GM23248 (cell line): ENCODE measurements at regions not wholly inside any gene's neighbourhood (a gene's known extent, or its start where the extent isn't known, plus 50 kb on each side); places are given as distances from the start of the nearest gene placed in this dataset.

Experiments used
- DNase-seq: peaks from one replicate; pipeline ENCODE4 v3.0.0-alpha.2; 2015
- H2AFZ ChIP-seq: fragments of 200-600 bp; sonication (generic); 2 replicates; pipeline ENCODE4 v1.6.1; 2016; ENCODE audit warnings: antibody characterized with exemption
- H3F3A ChIP-seq: fragments of 200-600 bp; sonication (generic); 2 replicates; pipeline ENCODE4 v1.6.1; 2016; ENCODE audit warnings: mild to moderate bottlenecking, antibody characterized with exemption, mixed run types; ENCODE audit not compliant: insufficient read depth
- H3K27ac ChIP-seq: fragments of 200-600 bp; sonication (generic); 2 replicates; pipeline ENCODE4 v1.5.1; 2016; ENCODE audit warnings: mild to moderate bottlenecking
- H3K27me3 ChIP-seq: fragments of 200-600 bp; sonication (generic); replicated peaks from 2 replicates; pipeline ENCODE4 v1.6.1; 2016; ENCODE audit warnings: mild to moderate bottlenecking; ENCODE audit not compliant: insufficient read depth
- H3K36me3 ChIP-seq: fragments of 200-600 bp; sonication (generic); 2 replicates; pipeline ENCODE4 v1.6.1; 2016; ENCODE audit warnings: low read depth, mild to moderate bottlenecking
- H3K4me1 ChIP-seq: fragments of 200-600 bp; sonication (generic); 2 replicates; pipeline ENCODE4 v1.6.1; 2016; ENCODE audit warnings: mild to moderate bottlenecking; ENCODE audit not compliant: insufficient read depth
- H3K4me2 ChIP-seq: fragments of 200-600 bp; sonication (generic); one replicate; pipeline ENCODE4 v1.6.1; 2016; ENCODE audit warnings: mild to moderate bottlenecking; ENCODE audit not compliant: unreplicated experiment
- H3K4me3 ChIP-seq: fragments of 200-600 bp; sonication (generic); 2 replicates; pipeline ENCODE4 v1.5.1; 2016; ENCODE audit warnings: mild to moderate bottlenecking
- H3K79me2 ChIP-seq: fragments of 200-600 bp; sonication (generic); 2 replicates; pipeline ENCODE4 v1.6.1; 2016; ENCODE audit warnings: mild to moderate bottlenecking; ENCODE audit not compliant: insufficient read depth
- H3K9ac ChIP-seq: fragments of 200-600 bp; sonication (generic); 2 replicates; pipeline ENCODE4 v1.6.1; 2016; ENCODE audit warnings: mild to moderate bottlenecking
- H3K9me2 ChIP-seq: fragments of 200-600 bp; sonication (generic); 2 replicates; pipeline ENCODE4 v1.6.1; 2016; ENCODE audit warnings: mixed run types, mild to moderate bottlenecking, moderate library complexity; ENCODE audit not compliant: insufficient read depth
- H3K9me3 ChIP-seq: fragments of 200-600 bp; sonication (generic); one replicate; pipeline ENCODE4 v1.6.1; 2017; ENCODE audit warnings: low read depth
- H4K20me1 ChIP-seq: fragments of 200-600 bp; sonication (generic); 2 replicates; pipeline ENCODE4 v1.6.0; 2016; ENCODE audit not compliant: insufficient read depth
- EZH2 ChIP-seq: fragments of 200-600 bp; sonication (generic); IDR thresholded peaks from 2 replicates; pipeline ENCODE4 v1.6.1; 2018; ENCODE audit warnings: antibody characterized with exemption, mild to moderate bottlenecking; ENCODE audit not compliant: insufficient read depth, poor library complexity, severe bottlenecking
- EZH2phosphoT487 ChIP-seq: fragments of 200-600 bp; sonication (generic); IDR thresholded peaks from 2 replicates; pipeline ENCODE4 v1.6.1; 2018; ENCODE audit warnings: antibody characterized with exemption, moderate library complexity, mild to moderate bottlenecking, low read depth; ENCODE audit not compliant: insufficient read depth
- WGBS, 2 experiments: methylation state at CpG; one replicate each; pipeline ENCODE4 v1.1.6; 2015 to 2017; ENCODE audit warnings: low lambda C conversion rate in 2 of 2, low coverage in 1 of 2; ENCODE audit errors: missing lambda C conversion rate in 2 of 2; 5-methylcytosine and 5-hydroxymethylcytosine counted together
- in situ Hi-C: fragments of 300-500 bp; cut with MboI; formaldehyde crosslinking; loops from 2 replicates; pipeline ENCODE4 v1.15.0; 2020

DNA sequence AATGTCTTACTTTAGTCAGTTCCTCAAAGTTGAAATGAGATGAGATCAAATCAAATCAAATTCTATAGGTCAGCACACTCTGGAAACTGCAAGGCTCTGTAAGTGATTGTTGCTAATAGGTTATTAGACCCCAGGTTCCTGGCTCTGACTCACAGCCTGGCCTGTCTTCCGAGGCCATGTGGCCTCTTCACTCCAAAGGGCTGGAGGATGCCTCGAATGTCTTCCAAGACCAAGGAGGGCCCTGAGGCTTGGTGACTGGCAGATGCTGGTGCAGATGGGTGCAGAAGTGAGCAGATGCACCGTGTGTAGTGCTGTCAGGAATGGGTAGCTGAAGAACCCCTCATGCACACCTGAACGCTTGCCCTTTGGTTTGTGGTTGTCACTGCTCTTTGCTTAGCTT is 113.4 kb downstream of the MAB21L3 start:
- H3K36me3 ChIP-seq: no peaks in the 10 kb centered on the region
- 28 to 32% methylated on average over 4 of the region's 4 CpGs for WGBS, 2 experiments
- H3F3A ChIP-seq: no peaks in the 10 kb centered on the region
- no peak overlapping the region for H3K4me2 ChIP-seq
- TF ChIP-seq EZH2 (no peak), EZH2phosphoT487 (no peak)
- H3K4me3 ChIP-seq: no peak overlapping the region
- H4K20me1 ChIP-seq: no peaks in the 10 kb centered on the region
- H2AFZ ChIP-seq: no peak overlapping the region
- H3K27me3 ChIP-seq: peaks cover 3% of the 10 kb centered on the region; the same call in 1 of the 2 replicates
- H3K4me1 ChIP-seq: no peaks in the 10 kb centered on the region
- no peaks in the 10 kb centered on the region for H3K9me3 ChIP-seq
- no peak overlapping the region for H3K27ac ChIP-seq
- no peaks in the 10 kb centered on the region for H3K9me2 ChIP-seq
- H3K9ac ChIP-seq: no peak overlapping the region
- no peaks in the 10 kb centered on the region for H3K79me2 ChIP-seq
- no peak for DNase-seq
- in situ Hi-C loops: no loop called here

- no peak overlapping the region for H3K4me2 ChIP-seq
Observed at GRCh38 chr1:116226017-116226416, 114.8 kb downstream of the MAB21L3 start.

GRCh38 chr1:116228511-116228910 is 117.3 kb downstream of the MAB21L3 start:
- H2AFZ ChIP-seq: no peak overlapping the region
- no peak overlapping the region for H3K4me2 ChIP-seq
- no peak overlapping the region for H3K9ac ChIP-seq
- H3K9me2 ChIP-seq: no peaks in the 10 kb centered on the region
- no peaks in the 10 kb centered on the region for H3K9me3 ChIP-seq
- TF ChIP-seq EZH2phosphoT487 (no peak), EZH2 (no peak)
- DNase-seq: no peak
- H3K79me2 ChIP-seq: no peaks in the 10 kb centered on the region
- H3K36me3 ChIP-seq: no peaks in the 10 kb centered on the region
- in situ Hi-C loops: no loop called here
- H3K27me3 ChIP-seq: no peaks in the 10 kb centered on the region; the same call in 1 of the 2 replicates
- no peaks in the 10 kb centered on the region for H3K4me1 ChIP-seq
- no peak overlapping the region for H3K4me3 ChIP-seq
- H3F3A ChIP-seq: no peaks in the 10 kb centered on the region
- H4K20me1 ChIP-seq: no peaks in the 10 kb centered on the region
- WGBS, 2 experiments: 49 to 53% methylated on average over 2 of the region's 2 CpGs
- H3K27ac ChIP-seq: no peak overlapping the region

More at GRCh38 chr1:116226017-116226416, 114.8 kb downstream of the MAB21L3 start:
- H3K79me2 ChIP-seq: no peaks in the 10 kb centered on the region
- no peaks in the 10 kb centered on the region for H3K9me3 ChIP-seq
- H3F3A ChIP-seq: no peaks in the 10 kb centered on the region
- no peaks in the 10 kb centered on the region for H3K9me2 ChIP-seq
- no peak overlapping the region for H3K9ac ChIP-seq
- TF ChIP-seq EZH2 (no peak), EZH2phosphoT487 (no peak)
- H3K27ac ChIP-seq: no peak overlapping the region
- H3K36me3 ChIP-seq: no peaks in the 10 kb centered on the region
- no peaks in the 10 kb centered on the region for H3K4me1 ChIP-seq
- in situ Hi-C loops: no loop called here
- H4K20me1 ChIP-seq: no peaks in the 10 kb centered on the region
- no peak for DNase-seq
- WGBS, 2 experiments: 76 to 94% methylated on average over 1 of the region's 1 CpG
- H2AFZ ChIP-seq: no peak overlapping the region
- no peaks in the 10 kb centered on the region; the same call in 1 of the 2 replicates for H3K27me3 ChIP-seq
- H3K4me3 ChIP-seq: no peak overlapping the region

- Histone ChIP-seq H3F3A (no peaks in the 10 kb centered on the region), H4K20me1 (no peaks in the 10 kb centered on the region), H3K27me3 (peaks cover 3% of the 10 kb centered on the region; the same call in 1 of the 2 replicates), H2AFZ (no peak overlapping the region), H3K9me3 (no peaks in the 10 kb centered on the region), H3K4me1 (no peaks in the 10 kb centered on the region), H3K9ac (no peak overlapping the region), H3K4me2 (no peak overlapping the region), H3K4me3 (no peak overlapping the region), H3K27ac (no peak overlapping the region), H3K36me3 (no peaks in the 10 kb centered on the region), H3K9me2 (no peaks in the 10 kb centered on the region), H3K79me2 (no peaks in the 10 kb centered on the region)
- TF ChIP-seq EZH2phosphoT487 (no peak), EZH2 (no peak)
- no peak for DNase-seq
- in situ Hi-C loops: no loop called here
- WGBS, 2 experiments: 0 to 14% methylated on average over 1 of the region's 1 CpG
Observed at GRCh38 chr1:116230712-116231111, 119.5 kb downstream of the MAB21L3 start.

DNA sequence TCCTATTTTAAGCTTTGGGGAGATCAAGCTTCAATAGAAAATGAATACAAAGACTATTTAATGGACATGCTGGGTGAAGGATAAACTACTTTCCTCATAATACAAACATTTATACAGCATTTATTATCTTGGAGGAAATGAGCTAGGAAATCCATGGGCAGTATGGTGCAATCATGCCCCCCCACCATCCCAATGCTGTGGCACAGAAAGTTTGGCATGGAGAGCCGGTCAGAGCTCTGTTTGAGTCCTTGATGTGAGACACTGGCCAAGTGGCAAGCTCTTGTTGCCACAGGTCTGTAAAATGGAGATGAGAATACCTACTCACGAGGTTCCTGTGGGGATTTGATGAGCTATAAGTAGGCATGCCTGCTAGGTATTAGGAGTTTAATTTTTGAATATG is 120.6 kb downstream of the MAB21L3 start:
- no peak overlapping the region for H3K4me2 ChIP-seq
- H3K9me3 ChIP-seq: no peaks in the 10 kb centered on the region
- no peaks in the 10 kb centered on the region for H3K4me1 ChIP-seq
- H3K27ac ChIP-seq: no peak overlapping the region
- H3K79me2 ChIP-seq: no peaks in the 10 kb centered on the region
- H3K27me3 ChIP-seq: peaks cover 3% of the 10 kb centered on the region; the same call in 1 of the 2 replicates
- WGBS, 2 experiments: 36 to 38% methylated on average over 2 of the region's 2 CpGs
- in situ Hi-C loops: no loop called here
- H3K9ac ChIP-seq: no peak overlapping the region
- H3K36me3 ChIP-seq: no peaks in the 10 kb centered on the region
- H3K4me3 ChIP-seq: no peak overlapping the region
- no peak for DNase-seq
- no peak for TF ChIP-seq EZH2
- no peak for TF ChIP-seq EZH2phosphoT487
- no peaks in the 10 kb centered on the region for H3K9me2 ChIP-seq
- H2AFZ ChIP-seq: no peak overlapping the region
- H4K20me1 ChIP-seq: no peaks in the 10 kb centered on the region
- no peaks in the 10 kb centered on the region for H3F3A ChIP-seq
